HG02610 (cell line): ENCODE measurements at regions not wholly inside any gene's neighbourhood (a gene's known extent, or its start where the extent isn't known, plus 50 kb on each side); places are given as distances from the start of the nearest gene placed in this dataset.
"Not testable (repeated sequence)": the region's sequence is repeated elsewhere in the genome, so short reads cannot be mapped to it uniquely, and the experiment has no call there.

Source experiments
- ATAC-seq: cut with Tn5 transposase; IDR thresholded peaks from one replicate; pipeline ENCODE4 v1.9.1; 2021; ENCODE audit warnings: mild to moderate bottlenecking, moderate library complexity; ENCODE audit not compliant: unreplicated experiment

DNA sequence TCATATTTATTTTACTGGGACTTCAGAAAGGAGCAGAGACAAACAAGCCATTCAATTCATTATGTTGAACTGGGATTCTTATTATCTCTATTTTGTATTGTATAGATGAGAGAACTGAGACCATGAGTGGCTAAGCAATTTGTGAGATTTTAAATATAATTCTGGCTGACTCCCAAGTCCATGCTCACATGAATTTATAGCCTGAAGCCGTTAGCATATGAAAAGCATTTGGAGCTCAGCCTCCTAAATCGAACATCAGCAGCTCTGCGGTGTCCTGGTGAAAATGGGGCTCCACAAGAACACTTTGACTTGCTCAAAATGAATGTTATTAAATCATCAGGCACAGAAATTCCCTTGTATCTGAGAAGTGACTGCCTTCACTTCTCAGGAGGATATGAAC is 96.8 kb upstream of the DPT start:
- ATAC-seq = no peak

DNA sequence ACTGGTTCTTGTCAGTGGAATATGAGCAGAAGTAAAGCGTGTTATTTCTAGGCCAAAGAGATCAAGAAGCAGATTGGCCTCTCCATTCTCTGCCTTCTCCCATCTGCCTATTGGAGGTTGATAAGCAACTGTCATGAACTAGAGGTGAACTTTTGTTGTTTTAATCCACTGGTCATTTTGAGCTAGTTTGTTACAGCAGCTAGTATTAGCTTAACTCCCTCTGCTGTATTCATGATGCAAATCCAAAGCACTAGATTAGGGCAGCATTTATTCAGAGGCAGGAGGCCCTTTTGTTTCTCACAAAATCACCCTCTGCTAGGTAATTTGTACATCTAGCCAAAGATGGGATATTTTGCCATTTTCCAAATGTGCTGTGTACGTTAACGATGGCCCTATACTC is 97.3 kb upstream of the DPT start:
- ATAC-seq = no peak

DNA sequence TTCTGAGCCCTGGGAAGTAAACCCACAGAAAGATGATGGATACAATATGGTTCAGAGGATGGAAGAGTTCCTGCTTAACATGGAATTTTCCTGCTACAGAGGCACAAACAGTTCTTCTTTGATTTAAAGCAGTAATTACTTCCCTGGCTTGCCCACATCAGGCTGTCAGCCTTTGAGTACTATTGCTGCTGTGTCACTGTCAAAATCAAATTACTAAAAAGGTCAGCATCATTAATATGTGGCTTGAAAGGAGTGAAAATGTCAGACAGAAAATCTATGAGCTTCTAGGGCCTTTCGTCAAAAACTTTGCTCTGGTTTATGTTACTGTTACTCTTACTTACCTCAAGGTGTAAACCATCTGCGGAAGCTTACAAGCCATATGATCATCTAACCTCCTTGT is 98.6 kb upstream of the DPT start:
- ATAC-seq = no peak

DNA sequence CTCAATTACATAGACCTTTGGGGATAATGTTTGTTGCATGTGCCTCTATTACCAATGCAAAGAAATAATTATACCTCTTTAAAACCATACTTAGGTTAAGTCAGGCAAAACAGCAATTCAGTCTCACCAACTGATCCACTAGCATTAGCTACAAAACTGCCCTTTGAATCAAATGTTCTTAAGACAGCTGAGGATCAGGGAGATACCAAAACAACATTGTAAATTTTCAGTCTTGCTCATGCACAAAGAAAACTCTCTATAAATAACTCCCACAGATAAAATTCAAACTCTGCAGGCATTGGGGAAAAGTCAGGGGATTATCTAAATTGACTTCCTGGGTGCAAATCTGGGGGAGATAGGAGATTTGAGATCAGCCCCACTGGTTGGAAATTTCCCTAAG is 100.9 kb upstream of the DPT start:
- no peak for ATAC-seq

DNA sequence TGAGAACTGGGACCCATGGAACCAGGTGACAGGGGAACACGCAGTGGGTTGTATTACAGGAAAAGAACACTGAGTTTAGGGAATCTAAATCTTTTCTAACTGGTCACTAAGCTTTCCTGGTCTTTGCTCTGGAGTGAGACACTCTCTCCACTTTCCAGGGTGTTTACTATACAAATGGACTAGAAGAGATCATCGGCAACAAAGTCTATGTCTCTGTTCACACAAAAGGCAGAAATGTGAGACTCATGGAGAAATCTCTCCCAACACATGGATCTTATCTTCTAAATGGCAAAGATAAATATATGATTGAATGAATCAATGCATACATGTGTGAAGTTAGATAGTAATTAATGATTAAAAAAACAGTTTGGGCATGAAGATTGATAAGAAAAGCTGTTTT is 101.6 kb upstream of the DPT start:
- no peak for ATAC-seq

DNA sequence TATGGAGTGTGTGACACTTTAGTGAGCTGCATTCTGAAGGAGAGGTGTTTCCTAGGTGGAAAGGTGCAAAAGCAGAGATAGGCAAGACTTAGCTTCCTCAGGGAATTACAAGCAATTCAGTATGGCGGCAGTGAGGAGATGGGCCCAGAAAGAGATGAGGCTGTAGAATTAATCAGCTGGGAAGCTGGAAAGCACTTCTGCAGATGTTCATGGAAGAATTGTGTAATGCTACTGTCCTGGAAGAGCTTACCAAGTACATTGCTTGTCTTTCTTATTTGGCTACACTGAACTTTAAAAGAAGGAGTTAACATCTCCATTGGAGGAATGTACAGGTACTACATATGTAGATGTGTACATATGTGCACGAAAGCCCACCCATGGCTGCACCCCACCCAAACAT is 103.7 kb upstream of the DPT start:
- no peak for ATAC-seq

DNA sequence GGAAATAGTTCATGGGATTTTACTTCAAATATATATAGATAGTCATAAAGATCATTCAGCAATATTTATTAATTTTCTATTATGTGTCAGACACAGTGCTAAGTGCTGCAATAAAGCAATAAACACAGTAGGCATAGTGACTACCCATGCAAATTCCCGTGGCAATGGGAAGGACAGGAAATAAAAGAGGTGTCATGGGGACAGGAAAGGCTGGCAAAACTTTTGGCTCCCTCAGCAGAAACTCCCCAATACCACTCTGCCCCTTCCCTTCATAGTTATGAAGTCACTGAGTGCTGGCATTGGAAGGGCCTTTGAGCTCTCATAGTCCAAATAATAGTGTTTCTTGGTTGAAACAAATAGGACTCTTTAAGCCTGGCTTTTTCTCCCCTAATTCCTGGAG is 104.4 kb upstream of the DPT start:
- no peak for ATAC-seq

DNA sequence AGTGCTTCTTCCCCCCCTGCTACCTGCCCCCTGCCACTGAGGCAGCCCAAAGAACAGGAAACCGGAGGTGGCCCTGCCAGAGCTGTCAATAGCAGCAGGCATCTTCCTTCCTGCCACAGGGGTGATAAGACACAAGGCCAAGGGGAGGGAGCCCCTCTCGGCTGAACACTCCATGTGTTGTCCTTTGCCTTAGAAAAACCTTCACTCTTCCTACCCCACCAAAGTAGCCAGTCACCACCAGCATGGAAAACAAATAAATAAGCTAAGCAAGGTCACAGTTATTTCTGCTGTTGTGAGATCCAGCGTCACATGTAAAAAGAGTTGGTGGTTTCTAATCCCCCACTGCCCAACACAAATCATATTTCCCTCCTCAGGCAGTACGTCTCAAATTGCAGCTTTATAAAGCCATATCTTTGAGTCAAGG is 104.8 kb upstream of the DPT start:
- peak; percentile 16 for ATAC-seq

DNA sequence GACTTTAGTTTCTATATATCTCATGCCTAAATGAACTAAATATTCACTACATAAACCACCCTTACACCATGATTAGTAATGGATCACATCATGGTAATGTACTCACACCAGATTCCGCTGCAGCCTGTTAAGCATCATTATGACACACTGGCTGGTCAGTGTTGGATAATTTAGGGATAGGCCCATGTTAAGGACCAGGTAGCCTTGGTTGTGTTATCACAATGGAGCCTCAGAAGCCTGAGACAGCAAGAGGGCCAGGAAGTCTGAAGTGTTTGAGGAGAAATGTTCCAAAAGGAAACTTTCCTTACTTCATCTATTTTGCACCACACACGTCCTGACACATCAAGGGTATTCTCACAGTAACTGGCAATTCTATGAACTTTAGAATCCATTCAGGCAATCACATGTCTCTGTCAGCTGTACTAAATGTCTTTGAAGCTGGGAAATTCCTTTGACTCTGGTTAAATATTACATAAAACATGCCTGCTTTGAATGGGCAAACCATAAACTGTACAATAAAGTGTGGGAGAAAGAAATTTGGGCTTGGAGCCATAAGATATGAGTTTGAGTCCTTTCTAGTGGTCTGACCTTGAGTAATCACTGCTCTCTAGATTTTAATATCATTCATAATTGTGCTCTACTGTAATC is 105.3 kb upstream of the DPT start:
- ATAC-seq = peak; percentile 61

DNA sequence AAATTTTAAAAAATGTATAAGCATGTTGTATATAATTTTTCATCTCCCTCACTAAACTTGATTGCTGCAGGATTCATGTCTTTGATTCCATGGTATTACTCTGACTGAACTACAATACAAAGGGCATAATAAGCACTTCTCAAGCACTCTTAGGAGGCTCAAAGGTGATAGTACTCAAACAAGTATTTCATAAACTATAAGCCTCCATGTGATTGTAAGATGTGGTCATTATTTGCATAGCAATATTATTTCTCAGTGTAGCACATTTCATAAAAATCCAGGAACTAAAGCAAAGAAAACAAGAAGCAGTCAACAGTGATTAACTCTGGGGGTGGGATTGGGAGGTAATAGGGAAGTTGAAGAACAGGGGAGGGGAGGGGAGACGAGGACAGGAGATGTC is 106.2 kb upstream of the DPT start:
- no peak for ATAC-seq

DNA sequence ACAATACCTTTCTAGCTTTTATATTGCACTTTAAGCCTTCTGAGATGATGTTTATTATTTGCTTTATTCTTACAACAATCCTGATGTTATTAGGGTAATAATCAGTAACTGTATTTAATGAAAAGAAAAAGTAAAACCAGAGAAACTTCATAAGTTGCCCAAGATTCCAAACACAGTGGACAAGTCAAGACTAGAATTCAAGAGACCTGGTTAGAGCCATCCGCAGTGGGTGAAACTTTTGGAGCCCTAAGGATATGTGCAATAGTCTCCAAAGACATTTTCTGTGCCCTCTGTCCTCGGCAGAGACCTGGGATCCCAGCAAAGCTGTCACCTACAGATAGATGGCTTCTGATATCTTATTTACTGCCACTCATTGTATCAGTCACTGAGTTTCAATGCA is 106.8 kb upstream of the DPT start:
- ATAC-seq = no peak

DNA sequence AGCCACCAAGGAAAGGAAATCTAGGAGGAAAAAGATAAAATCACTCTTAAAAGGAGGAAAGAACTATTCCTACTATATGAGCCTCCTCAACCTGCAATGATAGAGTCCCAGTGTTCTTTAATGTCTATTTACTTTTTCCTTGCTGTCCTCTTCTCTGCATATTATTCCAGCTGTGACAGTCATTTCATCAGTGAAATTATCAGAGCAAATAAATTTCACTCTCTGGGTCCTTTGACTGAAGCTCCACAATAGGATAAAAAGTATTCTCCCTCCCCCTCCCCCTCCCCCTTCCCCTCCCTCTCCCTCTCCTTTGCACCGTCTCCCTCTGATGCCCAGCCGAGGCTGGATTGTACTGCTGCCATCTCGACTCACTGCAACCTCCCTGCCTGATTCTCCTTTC is 107.5 kb upstream of the DPT start:
- no peak for ATAC-seq

DNA sequence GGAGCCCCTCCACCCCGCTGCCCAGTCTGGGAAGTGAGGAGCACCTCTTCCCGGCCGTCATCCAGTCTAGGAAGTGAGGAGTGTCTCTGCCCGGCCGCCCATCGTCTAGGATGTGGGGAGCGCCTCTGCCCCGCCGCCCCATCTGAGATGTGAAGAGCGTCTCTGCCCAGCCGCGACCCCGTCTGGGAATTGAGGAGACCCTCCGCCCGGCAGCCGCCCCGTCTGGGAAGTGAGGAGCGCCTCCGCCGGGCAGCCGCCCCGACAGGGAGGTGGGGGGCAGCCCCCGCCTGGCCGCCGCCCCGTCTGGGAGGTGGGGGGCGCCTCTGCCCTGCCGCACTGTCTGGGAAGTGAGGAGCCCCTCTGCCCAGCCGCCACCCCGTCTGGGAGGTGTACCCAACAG is 108.2 kb upstream of the DPT start:
- ATAC-seq = not testable (repeated sequence)

DNA sequence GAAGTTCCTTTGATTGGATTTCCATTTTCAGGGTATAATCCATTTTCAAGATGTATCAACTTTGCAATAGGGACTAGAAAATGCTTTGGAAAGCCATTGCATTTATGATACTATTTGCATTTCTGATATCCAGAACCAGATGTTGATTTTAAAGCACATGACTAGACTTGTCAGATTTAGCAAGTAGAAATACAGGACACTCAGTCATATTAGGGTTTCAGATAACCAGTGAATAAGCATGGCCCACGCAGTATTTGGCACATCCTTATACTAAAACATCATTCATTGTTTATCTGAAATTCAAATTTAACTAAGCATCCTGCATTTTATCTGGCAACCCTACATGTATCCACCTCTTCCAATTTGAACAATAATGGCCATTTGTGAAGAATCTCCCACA is 113.3 kb upstream of the DPT start:
- no peak for ATAC-seq

DNA sequence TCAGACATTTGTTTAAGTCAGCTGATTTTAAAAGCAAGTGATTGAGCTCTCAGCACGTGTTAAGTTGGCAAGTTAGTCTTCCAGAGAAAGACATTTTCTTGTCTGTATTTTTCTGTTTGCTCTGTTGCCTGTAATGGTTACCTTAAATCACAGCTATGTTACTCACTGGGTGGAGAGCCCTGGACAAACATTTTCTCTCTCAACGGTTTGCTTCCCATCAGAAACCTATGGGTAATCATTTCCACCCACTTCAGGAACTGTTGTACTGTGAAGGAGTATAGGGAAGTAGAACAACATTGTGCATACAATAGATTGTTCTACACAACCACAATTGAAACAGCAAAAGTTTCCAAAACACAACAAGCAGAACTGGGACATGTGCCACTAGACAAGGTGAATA is 113.9 kb upstream of the DPT start:
- ATAC-seq = no peak

DNA sequence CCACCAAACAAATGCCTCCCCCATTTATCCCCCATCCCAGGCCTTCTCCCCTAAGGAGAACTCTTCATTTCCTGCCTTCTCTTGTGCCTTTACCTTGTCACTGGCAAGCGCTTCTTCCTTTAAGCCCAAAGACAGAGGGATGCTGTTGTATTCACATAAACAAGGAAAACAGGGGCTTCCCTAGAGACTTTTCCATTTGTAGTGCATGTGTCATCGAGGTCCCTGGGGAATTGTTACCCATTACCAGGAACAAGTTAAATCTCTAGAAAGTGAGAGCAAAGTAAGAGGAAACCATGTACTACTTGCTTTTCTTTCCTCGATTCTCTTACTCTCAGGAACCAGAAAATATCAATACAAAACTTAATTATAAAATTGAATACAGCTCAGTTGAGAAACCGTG is 114.4 kb upstream of the DPT start:
- no peak for ATAC-seq

DNA sequence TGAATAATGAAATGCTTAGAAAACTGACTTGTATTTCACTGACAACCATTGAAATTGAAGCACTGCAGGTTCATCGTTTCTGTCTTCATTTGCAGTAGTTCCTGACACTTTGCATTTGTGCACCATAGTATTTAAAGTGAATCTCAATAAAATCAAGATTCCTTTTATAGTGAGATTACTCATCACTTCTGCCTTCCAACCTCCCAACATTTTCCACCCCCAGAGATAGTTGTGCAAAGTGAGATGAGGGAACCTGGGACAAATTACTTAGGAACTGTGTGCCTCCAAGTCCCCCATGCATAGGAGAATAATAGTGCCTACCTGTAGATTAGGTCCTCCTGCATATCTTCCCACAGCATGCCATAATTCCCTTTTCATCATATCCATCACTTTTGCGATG is 114.9 kb upstream of the DPT start:
- ATAC-seq = no peak

DNA sequence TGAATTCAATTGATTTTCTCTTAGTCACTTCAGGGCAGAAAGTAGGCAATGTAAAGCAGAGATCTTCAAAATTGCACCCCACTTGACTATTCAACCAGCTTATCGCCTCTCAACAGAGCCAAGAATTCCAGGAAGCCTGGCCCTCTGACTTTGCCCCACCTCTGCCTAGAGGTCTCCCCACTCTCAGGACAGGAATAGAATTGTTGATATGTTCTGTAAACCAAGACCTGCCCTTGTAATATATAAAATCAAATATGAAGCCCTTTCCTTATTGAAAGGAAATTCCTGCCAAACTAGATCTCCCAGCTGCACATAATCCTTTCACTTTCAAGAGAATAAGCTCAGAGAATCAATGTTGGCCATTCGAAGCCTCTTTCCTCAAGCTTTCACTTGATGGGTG is 116.1 kb upstream of the DPT start:
- ATAC-seq = no peak

DNA sequence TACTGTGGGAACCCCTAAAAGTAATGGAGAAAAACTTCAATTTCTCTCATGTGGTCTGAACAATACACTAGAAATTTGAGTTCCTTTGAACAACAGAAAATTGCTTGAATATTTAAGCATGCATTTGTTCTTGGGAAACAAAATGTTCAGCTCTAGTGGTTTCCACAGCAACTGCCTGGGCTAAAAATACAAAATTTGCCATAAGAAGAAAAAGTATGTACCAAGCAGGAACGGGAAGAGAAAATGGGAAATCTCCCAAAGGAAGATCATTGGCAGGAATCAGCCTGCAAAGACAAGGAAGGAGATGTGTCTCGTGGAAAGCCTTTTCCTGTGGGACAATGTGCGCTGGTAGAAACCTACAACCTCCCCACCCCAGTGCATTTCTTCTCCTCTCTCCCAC is 119.0 kb upstream of the DPT start:
- no peak for ATAC-seq

DNA sequence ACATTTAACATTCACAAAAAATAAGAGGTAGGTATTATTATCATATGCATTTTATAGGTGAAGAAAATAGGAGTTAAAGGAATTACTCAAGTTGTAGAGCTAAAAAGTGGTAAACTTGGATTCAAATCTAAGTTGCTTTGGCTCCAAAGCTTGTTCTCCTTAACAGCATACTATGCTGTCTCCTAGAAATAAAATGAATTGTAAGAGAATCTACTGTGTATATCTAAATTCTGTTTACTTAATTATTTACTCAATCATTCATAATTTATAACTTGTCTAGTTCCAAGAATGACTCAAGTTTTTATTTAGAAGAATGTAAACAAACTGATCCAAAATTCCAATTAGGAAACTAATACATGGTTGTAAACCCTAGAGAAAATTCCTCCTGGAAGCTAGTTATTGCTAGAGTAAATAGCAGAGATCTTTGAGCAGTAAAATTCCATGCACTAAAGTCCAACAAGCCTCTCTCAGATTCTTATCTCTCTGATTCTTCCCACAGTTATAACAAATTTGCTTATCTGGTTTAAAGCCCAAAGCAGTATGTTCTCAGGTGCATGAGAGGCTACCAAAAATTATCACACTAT is 132.5 kb upstream of the DPT start:
- ATAC-seq = no peak

DNA sequence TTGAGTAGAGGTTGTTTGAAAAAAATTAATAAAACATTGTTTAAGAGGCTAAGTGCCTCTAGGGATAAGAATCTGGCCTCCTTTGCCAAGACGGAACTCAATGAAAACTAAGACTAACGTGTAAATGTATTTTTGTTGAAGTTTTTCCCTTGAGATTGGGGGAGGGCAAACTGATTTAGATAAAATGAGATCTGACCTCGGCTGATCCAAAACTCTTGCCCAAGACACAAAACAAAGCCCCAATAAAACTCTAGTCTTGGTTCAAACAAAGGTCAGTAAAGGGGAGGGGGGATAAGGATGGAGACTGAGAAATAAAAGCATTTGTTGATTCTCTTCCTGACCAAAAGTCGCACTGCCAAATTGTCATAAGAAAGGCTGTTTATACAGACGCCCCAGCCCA is 134.8 kb upstream of the DPT start:
- ATAC-seq = no peak

DNA sequence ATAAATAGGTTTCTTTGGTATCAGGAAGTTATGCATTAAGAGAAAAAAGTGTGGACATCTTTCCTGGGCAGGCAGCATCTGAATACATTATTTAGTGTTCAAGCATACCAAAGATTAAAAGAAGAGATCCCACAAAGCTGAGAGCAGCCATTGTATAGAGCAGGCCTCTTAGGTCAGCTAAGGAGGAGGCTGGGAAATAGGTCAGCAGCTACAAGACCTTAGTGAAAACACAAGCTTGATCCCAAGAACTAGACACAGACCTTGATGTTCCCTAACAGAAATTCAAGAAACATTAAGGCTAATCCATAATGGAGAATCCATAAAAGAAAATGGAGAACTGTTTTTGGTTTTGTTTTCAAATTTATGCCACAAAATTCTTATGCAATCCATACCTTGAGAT is 135.3 kb upstream of the DPT start:
- no peak for ATAC-seq
